Endothelial cell of umbilical vein (primary cell): ENCODE measurements at regions not wholly inside any gene's neighbourhood (a gene's known extent, or its start where the extent isn't known, plus 50 kb on each side); places are given as distances from the start of the nearest gene placed in this dataset.
A peak's percentile ranks its signal among the peaks of the same experiment; 100 is the strongest.

Source experiments
- BruUV-seq: library from RNA; stranded (reverse); fragments of 400-500 nt; replicated peaks from 2 replicates; lab custom pipeline; 2021; lab: Mats Ljungman, UMichigan
- CTCF ChIA-PET: fragments of 300-600, 350-600 bp; sonication (Branson Sonifier 250); formaldehyde crosslinking; loops from one replicate; lab custom pipeline; 2021; ENCODE audit warnings: antibody characterized with exemption, inconsistent platforms; lab: Charles Lee
- POLR2A ChIA-PET: fragments of 300-600, 350-600 bp; sonication (Branson Sonifier 250); formaldehyde crosslinking; loops from one replicate; lab custom pipeline; 2021; ENCODE audit warnings: antibody characterized with exemption, inconsistent platforms; lab: Charles Lee
- DNase-seq: peaks from one replicate; pipeline ENCODE4 v3.0.0-alpha.2; 2011; ENCODE audit warnings: low read depth, low spot score
- FAIRE-seq: peaks from 2 replicates; lab custom pipeline; 2011; peaks lifted over from hg19 to GRCh38; lab: Jason Lieb, UNC
- H2AFZ ChIP-seq: 2 replicates; pipeline ENCODE4 v1.6.0; 2012; ENCODE audit warnings: low read depth, low read length, control low read depth, inconsistent platforms
- H3K27ac ChIP-seq: 2 replicates; pipeline ENCODE4 v1.5.1; 2011; ENCODE audit warnings: low read depth, mild to moderate bottlenecking, control low read depth, low read length, moderate library complexity; ENCODE audit not compliant: insufficient read depth
- H3K27me3 ChIP-seq, 2 experiments: 2 replicates each; pipeline versions ENCODE4 v1.6.0 to v1.6.1; 2011; ENCODE audit warnings: low read length in 2 of 2, mixed read lengths in 1 of 2; ENCODE audit not compliant: control insufficient read depth in 2 of 2, insufficient read depth in 2 of 2
- H3K36me3 ChIP-seq, 2 experiments: 2 replicates in 1 of 2; 3 replicates in 1 of 2; pipeline ENCODE4 v1.5.1; 2011; ENCODE audit warnings: low read length in 2 of 2, mild to moderate bottlenecking in 1 of 2, moderate library complexity in 1 of 2; ENCODE audit not compliant: control insufficient read depth in 2 of 2, insufficient read depth in 2 of 2; ENCODE audit errors: extremely low read depth in 1 of 2
- H3K4me1 ChIP-seq: 3 replicates; pipeline ENCODE4 v1.5.1; 2011; ENCODE audit warnings: mild to moderate bottlenecking, low read length; ENCODE audit not compliant: control insufficient read depth, insufficient read depth; ENCODE audit errors: extremely low read depth
- H3K4me2 ChIP-seq: 2 replicates; pipeline ENCODE4 v1.6.1; 2011; ENCODE audit warnings: low read length, control low read depth, mixed read lengths; ENCODE audit not compliant: insufficient read depth
- H3K4me3 ChIP-seq, 3 experiments: fragments of 200-600 bp in 1 of 3; sonication (generic), shearing (Covaris generic) in 1 of 3; replicated peaks in 1 of 3; 2 replicates each; pipeline ENCODE4 v1.5.1; 2011 to 2016; ENCODE audit warnings: control low read depth in 3 of 3, low read length in 3 of 3, mild to moderate bottlenecking in 2 of 3, inconsistent platforms in 1 of 3, low read depth in 1 of 3, moderate library complexity in 1 of 3; ENCODE audit not compliant: insufficient read depth in 1 of 3
- H3K79me2 ChIP-seq: 2 replicates; pipeline ENCODE4 v1.6.0; 2012; ENCODE audit warnings: low read length, inconsistent platforms; ENCODE audit not compliant: control insufficient read depth, insufficient read depth
- H3K9ac ChIP-seq: replicated peaks from 2 replicates; pipeline ENCODE3; 2011; ENCODE audit warnings: low read length, control low read depth; ENCODE audit not compliant: insufficient read depth; ENCODE audit errors: extremely low read depth
- H3K9me1 ChIP-seq: replicated peaks from 3 replicates; pipeline ENCODE4 v1.6.0; 2011; ENCODE audit warnings: mild to moderate bottlenecking, low read length; ENCODE audit not compliant: control insufficient read depth, insufficient read depth; ENCODE audit errors: extremely low read depth
- H3K9me3 ChIP-seq: replicated peaks from 2 replicates; pipeline ENCODE4 v1.5.1; 2012; ENCODE audit warnings: low read length, inconsistent platforms; ENCODE audit not compliant: control insufficient read depth, insufficient read depth
- H4K20me1 ChIP-seq: replicated peaks from 2 replicates; pipeline ENCODE3; 2011; ENCODE audit warnings: mild to moderate bottlenecking, low read length; ENCODE audit not compliant: control insufficient read depth, insufficient read depth; ENCODE audit errors: extremely low read depth
- FOS ChIP-seq: IDR thresholded peaks from 2 replicates; pipeline ENCODE4 v1.6.1; 2011; ENCODE audit warnings: mild to moderate bottlenecking, low read length, moderate library complexity, borderline replicate concordance; ENCODE audit not compliant: insufficient read depth
- JUN ChIP-seq: IDR thresholded peaks from 2 replicates; pipeline ENCODE4 v1.6.1; 2011; ENCODE audit warnings: borderline replicate concordance, low read depth; ENCODE audit not compliant: insufficient read length, insufficient read depth
- POLR2AphosphoS5 ChIP-seq: IDR thresholded peaks from 2 replicates; pipeline ENCODE4 v1.6.1; 2012; ENCODE audit warnings: low read depth, mild to moderate bottlenecking, control low read depth, low read length, moderate library complexity; ENCODE audit not compliant: insufficient read depth
- dilution Hi-C: fragments of 300-500 bp; cut with MboI; formaldehyde crosslinking; loops from one replicate; pipeline ENCODE4 v1.15.0; 2019; ENCODE audit warnings: low sequenced_read_pairs; ENCODE audit not compliant: extremely low pct_ligation_motif_present
- intact Hi-C: fragments of 100-400 bp; cut with micrococcal nuclease; formaldehyde crosslinking; loops from one replicate; pipeline ENCODE4 v1.10.0; 2022
- TF ChIP-seq, protein P1 (sequence below): IDR thresholded peaks from 2 replicates; pipeline ENCODE4 v1.6.1; 2011; ENCODE audit not compliant: insufficient read depth, insufficient read length

DNA sequence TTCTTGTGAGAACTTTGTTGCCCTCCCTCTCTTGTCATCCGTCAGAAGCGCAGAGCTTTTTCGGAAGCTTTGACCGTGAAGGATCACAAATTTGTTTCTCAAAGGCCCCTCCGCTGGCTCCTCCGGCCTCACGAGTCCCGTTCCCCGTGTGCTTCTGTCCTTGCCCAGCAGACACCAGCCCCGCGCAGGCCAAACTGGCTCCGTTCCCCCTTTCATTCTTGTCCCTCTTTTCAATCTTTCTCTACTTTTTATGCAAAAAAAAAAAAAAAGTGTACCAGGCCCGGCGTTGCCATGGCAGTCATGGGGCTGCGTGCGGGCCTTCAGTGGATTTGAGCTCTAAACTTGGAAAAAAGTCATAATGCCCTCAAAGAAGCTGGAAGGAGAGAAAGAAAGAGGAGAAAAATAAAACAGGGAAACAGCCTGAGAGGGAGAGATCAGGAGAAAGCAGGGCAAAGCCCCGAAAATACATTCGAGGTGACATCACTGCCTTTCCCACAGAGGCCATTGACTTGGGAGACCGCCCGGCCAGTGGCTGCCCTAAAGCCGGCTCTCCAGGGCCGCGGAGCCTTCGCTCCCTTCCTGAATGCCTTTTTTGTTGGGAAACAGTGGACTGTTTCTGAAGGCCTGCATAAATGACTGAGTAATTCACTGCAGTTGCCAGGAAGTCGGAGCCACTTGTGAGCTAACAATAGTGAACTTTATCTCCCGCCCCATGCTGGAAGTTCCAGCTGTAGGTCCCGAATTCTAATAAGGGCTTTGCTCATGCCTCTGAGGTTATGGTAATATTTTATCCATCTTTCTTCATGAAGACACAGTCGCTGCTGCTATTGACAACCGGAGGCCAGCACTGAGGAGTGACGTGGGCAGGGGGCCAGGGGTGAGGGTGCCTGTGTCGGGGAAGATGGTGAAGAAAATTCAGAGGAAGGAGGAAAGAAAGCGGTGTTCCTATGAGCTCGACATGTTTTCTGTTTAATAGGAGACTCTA, 670.9 kb downstream of the QKI start:
- BruUV-seq: TSS peak; percentile 31
- peak; percentile 76 for FAIRE-seq

DNA sequence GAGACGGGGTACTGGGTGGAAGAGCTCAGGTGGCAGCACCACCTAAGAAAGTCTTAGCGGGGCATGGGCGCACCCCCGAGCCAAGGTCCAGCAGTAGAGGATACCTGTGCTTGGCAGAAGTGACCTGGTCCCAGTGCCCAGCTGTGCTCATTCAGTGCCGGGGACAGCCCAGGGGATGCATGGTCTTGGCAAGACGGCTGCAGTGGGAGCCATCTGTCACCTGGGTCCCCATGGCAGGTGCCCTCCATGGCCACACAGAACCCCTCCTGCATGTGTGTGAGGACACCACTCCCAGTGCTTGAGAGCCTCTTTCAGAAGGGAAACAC, 664.7 kb downstream of the QKI start:
- Histone ChIP-seq H3K4me3 (no peak overlapping the region), H2AFZ (no peak overlapping the region), H4K20me1 (no peaks in the 10 kb centered on the region), H3K4me2 (no peak overlapping the region), H3K79me2 (no peaks in the 10 kb centered on the region), H3K36me3 (no peaks in the 10 kb centered on the region), H3K9me3 (no peaks in the 10 kb centered on the region), H3K9me1 (no peaks in the 10 kb centered on the region), H3K27ac (no peak overlapping the region), H3K4me1 (peaks cover 1% of the 10 kb centered on the region), H3K27me3 (no peaks in the 10 kb centered on the region), H3K9ac (no peak overlapping the region)
- dilution Hi-C loops (no loop called here), intact Hi-C loops (no loop called here)
- TF ChIP-seq POLR2AphosphoS5 (no peak), JUN (no peak)
- TF ChIP-seq, protein P1, sequence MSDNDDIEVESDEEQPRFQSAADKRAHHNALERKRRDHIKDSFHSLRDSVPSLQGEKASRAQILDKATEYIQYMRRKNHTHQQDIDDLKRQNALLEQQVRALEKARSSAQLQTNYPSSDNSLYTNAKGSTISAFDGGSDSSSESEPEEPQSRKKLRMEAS: no peak
- ChIA-PET POLR2A (no interaction called here), CTCF (no interaction called here)
- no TSS peak for BruUV-seq
- DNase-seq (no peak), FAIRE-seq (no peak)

More for the DNA sequence above, 670.9 kb downstream of the QKI start:
- Histone ChIP-seq H3K27me3 (no peaks in the 10 kb centered on the region), H3K4me1 (peaks cover 20% of the 10 kb centered on the region), H3K9me1 (no peaks in the 10 kb centered on the region), H3K27ac (peak overlapping the region; percentile 66), H3K4me3 (no peak overlapping the region), H3K36me3 (no peaks in the 10 kb centered on the region), H3K4me2 (peak overlapping the region; percentile 28), H3K9ac (peak overlapping the region; percentile 50), H3K79me2 (no peaks in the 10 kb centered on the region), H2AFZ (peak overlapping the region; percentile 64), H4K20me1 (no peaks in the 10 kb centered on the region), H3K9me3 (no peaks in the 10 kb centered on the region)
- ChIA-PET POLR2A (interaction anchor here (1.0 kb wide), 1 partner anchor 13 kb away, joined by 3 read pairs; no protein-coding TSS in a partner anchor), CTCF (interaction anchor here (0.8 to 2.8 kb wide), 5 partner anchors 12 to 24 kb away, joined by 3 to 13 read pairs (median 5); no protein-coding TSS in a partner anchor)
- dilution Hi-C loops: no loop called here
- intact Hi-C loops: loop anchor here (1.0 kb wide), 2 partner anchors 13 to 16 kb away; no protein-coding TSS in a partner anchor
- TF ChIP-seq FOS: peak; percentile 13
- peak; percentile 28 for TF ChIP-seq JUN
- no peak for TF ChIP-seq POLR2AphosphoS5
- DNase-seq: peak; percentile 81
